ENCODE measurements at regions not wholly inside any gene's neighbourhood (a gene's known extent, or its start where the extent isn't known, plus 50 kb on each side); places are given as distances from the start of the nearest gene placed in this dataset.

GRCh38 chr10:90224791-90225566 lies 523.6 kb downstream of the KIF20B start:
- TF ChIP-seq EZH2 (IDR thresholded peaks at IDR 0.05) (no peak), POLR2AphosphoS5 (IDR thresholded peaks at IDR 0.05; ENCODE audit: borderline replicate concordance, low read depth, low read length) (no peak)
